COLO829 (cell line): ENCODE measurements at regions not wholly inside any gene's neighbourhood (a gene's known extent, or its start where the extent isn't known, plus 50 kb on each side); places are given as distances from the start of the nearest gene placed in this dataset.

Source experiments
- DNase-seq: peaks from one replicate; pipeline ENCODE4 v3.0.0; 2012; ENCODE audit warnings: low spot score

DNA sequence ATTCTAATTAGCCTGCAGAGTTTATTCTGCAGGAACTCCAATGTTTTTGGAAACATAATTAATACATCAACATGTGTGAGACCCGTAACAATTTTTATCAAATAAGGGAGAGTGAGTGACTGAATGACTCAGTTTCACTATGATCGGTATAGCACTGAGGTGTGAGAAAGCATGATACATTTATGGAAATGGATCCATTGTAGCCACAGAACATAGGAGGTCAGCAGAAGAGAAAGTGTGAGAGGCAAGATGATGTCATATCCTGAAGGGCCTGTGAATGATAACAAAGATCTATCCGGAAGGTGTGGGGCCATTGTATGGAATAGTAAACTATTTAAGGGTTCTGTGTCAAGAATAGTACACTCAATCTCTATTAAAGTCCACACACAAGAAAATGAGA is 1406.1 kb upstream of the TENM4 start:
- no peak for DNase-seq

DNA sequence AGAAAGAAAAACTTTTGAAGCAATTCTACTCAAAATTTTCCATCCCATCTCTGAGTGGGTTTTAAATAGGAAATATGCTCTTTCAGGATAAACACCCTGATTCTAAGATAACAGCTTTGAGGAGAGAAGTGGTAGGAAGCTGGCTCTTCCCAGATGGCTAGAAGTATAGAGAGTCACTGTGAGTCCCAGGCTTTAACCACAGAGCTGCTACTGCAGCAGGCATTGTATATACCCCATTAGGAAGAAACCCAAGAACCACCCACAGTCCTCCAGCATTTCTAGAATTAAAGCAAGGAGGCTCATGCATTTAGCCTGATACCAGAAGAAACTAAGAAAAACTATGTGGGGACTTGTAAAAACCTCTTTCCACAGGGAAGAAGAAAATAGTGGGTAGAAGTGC is 1405.6 kb upstream of the TENM4 start:
- no peak for DNase-seq

DNA sequence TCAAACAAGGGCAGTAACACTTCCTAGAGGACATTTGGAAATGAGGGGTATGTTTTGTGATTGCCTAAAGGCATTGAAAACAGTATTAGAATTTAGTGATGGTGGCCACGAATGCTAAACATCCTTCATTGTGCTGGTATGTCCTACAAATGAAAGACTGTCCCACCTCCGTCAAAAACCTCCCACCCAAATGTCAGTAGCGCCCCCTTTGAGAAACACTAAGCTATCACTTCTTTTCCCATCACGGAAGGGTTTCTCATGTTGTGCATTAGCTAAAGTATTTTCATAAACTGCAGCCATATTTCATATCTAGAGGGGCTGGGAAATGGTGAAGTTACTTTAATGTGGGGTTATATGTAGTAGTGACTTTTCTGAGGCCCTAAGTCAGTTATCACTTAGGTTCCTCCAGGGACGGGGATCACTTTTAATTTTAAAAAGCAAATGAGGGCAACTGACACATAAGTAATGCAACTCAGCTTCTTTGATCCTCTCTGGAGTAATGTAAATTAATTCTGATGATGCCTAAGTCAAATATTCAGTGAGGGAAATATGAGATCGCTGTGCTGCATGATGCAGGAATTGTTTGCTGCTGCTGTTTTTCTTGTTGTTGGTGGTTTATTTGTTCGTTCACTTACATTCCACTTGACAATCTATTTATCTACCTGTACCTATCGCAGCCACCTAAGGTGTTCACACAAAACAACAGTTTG is 1403.4 kb upstream of the TENM4 start:
- DNase-seq, result no peak

DNA sequence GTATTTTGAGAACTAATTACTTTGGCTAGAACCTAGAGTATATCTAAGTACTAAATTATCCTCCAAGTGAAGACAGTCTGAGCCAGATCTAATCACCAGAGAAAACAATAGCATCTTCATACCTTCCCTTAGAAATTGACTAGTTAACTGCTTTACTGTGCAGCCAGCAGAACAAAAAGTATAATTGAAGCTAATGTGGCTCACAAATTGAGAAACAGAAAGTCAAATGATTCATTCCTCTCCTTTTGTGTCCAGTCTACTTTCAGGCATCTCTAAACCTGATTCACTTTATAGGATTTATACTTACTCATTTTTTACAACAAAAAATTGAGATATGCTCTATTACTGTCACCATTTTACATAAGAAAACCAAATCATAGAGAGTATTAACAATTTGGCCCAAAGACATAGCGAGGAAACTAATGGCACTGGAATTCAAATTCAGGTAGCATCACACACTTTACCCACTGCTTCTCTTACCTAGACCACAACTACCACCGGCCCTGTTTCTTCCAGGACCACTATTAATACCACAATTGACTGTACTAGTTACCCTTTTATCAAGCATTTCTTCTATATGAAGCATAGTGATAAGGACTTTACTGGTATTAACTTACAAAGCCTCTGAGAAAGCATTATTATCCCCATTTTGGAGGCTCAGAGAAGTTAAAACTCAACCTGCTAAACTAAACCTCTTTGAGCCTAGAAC is 1402.6 kb upstream of the TENM4 start:
- DNase-seq, result no peak

DNA sequence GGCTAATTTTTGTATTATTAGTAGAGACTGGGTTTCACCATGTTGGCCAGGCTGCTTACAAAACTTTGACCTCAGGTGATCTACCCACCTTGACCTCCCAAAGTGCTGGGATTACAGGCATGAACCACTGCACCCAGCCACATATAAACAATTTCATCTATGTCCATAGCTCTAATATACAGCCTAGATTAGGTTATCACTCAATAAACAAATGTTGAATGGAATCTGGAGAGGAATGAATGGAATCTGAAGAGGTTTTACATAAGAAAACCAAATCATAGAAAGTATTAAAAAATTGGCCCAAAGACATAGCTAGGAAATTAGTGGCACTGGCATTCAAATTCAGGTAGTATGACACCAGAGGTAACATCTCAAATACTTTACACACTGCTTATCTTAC is 1401.4 kb upstream of the TENM4 start:
- no peak for DNase-seq

DNA sequence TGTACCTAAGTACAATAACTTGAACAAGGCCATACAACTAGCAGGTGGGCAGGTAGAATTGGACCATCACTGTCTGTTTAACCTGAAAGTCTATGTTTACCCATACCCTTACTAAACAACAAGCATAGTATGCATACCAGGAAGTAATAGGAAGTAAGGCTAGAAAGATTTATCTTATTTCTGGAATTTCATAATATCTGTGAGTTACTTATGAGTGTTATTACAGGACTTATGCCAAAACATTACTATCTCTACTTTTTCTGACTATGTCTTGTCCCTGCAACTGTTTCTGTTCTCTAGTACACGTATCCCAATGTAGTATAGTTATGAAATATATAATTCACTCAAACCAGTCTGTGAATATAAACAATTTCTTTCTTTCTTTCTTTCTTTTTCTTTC is 1400.8 kb upstream of the TENM4 start:
- DNase-seq, result no peak

DNA sequence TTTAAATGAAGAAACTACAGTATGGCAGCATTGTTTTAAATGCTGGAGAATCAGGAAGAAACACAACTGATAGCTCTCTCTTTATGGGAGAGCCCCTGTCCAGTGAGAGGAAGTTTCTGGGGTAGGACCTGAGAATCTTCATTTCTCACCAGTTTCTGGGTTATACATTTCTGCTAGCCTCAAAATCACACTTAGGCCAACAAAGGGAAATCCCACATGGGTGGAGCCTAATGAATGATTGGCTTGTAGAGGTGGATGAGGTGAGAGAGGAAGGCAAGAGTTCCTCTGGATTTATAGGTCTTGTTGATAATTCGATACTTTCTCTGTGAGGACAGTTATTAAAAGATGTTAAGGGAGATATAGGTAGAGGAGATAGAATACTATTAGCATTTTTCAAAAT is 1397.3 kb upstream of the TENM4 start:
- no peak for DNase-seq

DNA sequence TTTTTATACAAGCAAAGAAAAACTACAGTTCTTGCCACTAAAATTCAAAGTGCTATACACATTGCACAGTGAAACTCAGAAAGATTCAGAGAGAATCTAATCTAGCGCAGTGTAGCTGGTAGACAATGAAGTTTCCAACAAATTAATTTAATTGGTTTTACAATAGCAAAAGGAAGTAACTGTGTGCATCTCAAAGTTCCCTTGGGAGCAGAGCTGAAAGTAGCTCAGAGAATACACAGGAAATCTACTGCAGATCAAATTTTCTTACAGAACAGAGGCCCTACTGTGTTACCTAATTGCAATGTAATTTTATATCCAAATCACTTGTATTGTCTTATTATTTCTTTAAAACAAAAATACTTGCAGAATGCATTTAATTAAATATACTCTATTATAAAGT is 1396.2 kb upstream of the TENM4 start:
- DNase-seq, result no peak

DNA sequence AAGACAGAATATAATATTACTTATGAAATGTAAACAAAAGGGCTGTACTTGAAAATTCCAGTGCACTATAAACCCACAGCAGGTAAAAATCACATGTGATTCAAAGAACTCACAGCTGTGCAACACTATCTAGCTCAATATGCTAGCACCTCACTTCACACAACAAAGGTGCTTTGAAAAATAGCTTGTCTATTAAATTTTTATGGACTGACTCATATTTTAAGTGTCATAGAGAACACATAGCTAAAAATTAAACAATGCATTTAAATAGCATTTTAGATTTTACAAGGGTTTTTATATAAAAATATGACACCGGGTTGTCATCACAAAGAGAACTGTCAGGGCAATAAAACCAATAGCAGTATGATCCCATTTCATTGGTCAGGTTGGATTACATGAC is 1390.5 kb upstream of the TENM4 start:
- DNase-seq, result no peak

DNA sequence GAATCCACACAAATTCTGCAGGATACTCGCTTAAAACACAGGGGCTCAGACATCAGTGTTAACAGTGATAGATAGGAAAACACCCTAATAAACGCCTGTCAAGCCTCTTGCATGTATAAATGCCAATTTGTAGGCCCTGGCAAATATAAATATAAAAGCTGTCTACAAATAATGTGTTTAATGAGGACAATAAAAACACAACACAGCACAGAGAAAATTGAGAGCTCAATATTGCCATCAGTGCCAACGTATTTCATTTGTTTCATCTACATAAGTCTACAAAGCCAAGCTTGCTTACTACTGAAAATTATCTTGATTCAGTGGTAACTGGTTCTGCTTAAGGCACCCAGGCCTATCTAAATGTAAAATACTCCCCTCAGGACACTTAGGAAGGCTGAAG is 1387.0 kb upstream of the TENM4 start:
- no peak for DNase-seq

DNA sequence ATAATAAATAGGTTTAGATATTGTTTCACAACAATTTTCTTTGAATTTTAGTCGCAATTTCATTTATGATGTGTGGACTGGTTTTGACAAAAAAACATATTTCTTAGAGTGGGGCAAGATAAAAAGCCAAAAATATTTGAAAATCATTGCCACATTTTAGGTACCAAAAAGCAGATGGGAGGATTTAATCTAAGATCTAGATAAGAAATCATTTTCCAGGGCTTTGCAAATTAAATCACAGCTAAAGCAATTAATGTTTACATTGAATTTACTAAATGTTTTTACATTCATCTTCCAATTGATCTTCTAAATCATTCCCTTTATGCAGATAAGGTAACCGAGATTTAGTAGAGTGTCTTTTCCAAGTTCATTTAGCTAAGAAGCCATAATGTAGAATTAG is 1386.0 kb upstream of the TENM4 start:
- no peak for DNase-seq

DNA sequence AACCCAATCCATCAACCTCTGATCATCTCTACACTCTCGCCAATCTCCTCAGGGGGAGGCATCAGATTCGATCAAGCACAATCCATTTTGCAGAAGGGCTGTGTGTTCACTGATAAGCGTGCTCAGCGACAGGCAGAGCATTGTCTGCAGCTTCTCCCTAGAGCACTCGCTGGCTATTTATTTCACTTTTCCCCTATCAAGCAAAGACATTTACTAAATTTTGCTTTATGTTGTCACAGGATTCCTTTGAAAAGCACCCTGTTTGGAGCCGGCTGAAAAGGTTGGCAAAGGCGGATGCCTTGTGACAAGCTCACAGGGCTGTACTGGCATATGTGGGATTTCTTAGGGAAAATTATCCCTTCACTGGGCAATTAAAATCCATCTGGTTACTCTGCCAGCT is 1381.5 kb upstream of the TENM4 start:
- no peak for DNase-seq

DNA sequence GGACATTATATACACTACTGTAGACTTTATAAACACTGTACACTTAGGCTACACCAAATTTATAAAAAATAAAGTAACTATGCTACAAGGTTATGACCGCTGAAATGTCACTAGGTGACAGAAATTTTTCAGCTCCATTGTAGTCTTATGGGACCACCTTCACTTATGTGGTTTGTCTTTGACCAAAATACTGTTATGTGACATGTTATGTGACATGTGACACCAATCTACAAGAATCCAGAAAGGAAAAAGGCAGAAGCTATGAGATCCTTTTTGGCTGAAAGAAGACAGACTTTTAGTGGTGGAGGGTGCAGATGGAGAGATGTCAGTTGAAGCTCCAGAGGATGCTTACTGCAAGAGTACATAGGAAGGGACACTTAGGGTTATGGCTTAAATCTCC is 1378.4 kb upstream of the TENM4 start:
- no peak for DNase-seq

DNA sequence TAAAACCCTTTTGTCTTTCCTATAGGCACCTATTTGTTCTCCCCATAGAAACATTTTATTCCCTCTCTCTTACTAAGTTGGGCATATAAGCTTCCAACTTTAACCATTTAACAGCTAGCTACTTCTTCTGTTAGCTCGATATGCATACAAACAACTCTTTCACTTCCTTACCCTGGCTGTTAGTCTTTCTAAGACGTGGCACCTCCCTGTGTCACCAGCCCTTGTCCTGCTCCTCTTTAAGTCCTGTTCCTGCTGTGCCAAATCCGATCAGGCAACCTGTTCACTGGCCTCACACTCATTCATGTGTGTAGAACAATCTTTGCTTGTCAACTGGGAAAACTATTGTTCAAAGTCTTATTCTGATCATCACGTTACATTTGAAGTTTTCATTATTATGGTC is 1376.1 kb upstream of the TENM4 start:
- no peak for DNase-seq

DNA sequence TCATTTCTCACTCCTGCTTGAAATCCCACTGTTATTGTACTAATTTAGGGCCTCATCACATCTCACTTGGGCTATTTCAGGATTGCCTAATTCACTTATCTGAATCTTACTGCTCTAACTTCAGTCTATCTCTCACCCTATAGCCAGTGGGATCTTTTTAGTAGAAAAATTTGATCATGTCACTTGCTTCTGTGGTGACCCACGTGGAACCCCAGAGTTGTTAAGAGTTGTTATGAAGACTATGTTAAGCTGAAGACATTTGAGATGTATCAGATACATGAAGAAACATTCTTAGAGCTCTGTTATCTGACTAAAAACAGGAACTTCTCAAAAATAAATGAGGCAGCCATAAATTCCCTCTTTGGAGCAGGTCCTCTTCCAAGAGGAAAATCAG is 1375.6 kb upstream of the TENM4 start:
- no peak for DNase-seq

DNA sequence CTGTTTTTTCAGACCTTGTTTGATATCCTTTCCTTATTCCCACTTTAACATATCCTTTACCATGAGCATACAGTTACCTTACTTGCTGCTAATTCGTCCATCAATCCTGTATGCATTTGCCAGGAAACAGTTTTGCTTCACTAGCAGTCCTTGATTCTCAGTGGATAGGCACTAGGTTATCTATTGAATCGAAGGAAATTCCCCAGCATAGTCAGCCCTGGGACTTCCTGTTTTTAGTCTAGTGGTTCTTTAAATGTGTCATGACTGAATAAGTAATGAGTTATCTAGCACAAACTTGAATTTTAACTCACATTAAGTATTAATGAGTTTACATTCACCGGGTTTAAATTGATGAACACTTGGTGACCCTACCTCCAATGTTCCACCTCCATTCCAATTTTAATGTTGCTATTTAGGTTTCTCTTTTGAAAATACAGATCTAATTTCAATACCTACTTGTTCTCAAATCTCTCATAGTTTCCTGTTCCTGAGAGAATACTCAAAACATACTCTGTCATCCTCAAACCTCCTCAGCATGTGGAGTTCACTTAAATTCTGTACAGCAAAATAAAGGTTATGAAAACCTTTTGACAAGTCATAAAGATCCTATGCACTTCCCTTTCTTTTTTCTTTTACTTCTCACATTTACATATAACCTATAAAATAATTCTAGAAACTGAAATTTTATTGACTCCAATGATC is 1375.1 kb upstream of the TENM4 start:
- no peak for DNase-seq

DNA sequence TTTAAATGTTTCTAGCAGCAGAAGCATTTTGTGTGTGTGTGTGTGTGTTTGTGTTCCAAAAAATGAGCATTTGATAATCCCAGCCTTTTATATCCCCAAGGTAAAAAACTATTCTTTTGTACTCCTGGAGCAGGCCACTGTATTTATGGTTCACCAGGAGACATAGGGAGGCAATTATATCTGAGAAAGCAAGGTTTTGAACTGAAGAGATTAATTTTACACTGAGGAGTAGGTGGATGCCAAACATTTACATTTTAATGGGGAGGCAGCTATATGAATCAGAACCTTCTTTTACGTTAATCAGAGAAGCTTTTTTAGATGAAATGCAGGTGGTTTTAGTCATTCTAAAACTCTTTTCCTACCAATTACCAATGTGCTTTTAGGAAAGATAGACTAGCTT is 1374.0 kb upstream of the TENM4 start:
- no peak for DNase-seq

DNA sequence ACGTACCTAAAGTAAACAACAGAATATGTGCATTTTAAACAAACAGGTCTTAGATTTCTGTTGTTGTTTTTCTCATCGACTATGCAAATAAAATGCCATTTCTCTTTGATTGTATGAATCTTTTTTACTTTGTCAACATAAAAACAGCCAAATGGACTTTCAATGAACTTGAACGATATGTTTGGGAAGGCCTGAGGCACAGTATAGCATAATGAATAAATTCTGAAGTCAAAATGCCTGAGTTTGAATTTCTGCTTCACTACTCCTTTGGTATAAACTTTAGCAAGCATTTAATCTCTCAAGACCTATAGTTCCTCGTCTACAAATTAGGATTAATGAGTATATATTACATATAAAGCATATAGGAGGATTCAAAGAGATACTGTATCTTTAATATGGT is 1369.9 kb upstream of the TENM4 start:
- DNase-seq, result no peak

DNA sequence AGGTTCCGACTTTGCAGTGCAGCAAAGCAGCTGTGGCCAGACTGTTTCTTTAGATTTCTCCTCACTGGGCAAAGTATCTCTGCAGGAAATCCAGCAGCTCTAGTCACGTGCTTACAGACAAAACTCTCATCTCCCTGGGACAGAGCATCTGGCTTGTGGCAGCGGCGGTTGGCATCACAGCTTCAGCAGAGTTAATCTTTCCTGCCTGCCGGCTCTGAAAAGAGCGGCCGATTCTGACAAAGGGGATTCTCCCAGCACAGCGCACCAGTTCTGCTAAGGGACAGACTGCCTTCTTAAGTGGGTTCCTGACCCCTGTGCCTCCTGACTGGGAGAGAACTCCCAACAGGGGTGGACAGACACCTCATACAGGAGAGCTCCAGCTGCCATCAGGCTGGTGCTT is 1357.3 kb upstream of the TENM4 start:
- no peak for DNase-seq

DNA sequence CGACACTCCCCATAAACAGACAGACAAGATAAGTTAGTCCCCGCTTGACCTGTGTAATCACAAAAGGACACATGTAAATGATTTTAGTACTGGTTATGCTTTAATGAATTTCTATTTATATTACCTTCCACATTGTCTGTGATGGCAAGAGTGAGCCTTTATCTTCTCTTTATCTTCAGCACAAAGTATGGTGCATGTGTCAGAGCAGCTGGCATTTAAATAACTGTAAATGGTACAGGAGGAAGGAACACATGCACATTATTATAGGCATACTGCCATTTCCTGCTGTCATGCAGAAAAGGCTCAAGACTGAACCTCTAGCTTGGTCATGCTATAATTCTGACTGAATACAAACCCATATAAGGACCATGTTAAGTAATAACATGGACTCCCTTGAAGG is 1342.7 kb upstream of the TENM4 start:
- no peak for DNase-seq

DNA sequence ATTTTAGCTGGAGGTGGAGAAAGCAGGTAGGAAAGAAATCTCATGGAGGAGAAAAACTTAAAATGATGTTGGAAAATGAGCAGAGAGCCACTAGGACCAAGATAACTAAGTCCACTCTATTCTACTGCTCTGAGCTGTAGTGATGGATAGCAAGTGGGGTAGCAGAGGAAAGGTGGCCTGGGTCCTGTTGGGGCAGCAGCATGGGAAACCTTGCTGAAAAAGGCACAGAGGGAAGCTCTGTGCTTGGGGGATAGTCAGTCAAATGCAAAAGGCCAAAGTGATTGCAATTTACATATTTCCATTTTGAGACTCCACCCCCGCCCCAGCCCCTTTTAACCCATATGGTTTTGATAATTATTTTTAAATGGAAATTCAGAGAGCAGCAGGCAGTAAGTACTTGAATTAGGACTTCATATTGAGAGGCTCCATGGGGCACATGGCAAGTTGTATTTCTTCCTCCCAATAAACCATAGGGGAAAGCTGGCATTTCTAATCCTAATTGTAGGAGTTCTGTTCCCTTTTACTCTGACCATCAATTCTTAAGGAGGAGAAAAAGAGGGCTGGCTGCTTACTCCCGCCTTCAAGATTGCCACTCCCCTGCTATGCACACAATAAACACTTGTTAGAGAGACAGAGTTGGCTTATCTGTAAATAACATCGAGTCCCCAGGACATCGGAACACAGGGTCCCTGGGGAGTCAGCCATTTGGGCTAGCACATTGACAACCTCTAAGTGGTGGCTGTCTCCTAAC is 1341.5 kb upstream of the TENM4 start:
- DNase-seq, result no peak

DNA sequence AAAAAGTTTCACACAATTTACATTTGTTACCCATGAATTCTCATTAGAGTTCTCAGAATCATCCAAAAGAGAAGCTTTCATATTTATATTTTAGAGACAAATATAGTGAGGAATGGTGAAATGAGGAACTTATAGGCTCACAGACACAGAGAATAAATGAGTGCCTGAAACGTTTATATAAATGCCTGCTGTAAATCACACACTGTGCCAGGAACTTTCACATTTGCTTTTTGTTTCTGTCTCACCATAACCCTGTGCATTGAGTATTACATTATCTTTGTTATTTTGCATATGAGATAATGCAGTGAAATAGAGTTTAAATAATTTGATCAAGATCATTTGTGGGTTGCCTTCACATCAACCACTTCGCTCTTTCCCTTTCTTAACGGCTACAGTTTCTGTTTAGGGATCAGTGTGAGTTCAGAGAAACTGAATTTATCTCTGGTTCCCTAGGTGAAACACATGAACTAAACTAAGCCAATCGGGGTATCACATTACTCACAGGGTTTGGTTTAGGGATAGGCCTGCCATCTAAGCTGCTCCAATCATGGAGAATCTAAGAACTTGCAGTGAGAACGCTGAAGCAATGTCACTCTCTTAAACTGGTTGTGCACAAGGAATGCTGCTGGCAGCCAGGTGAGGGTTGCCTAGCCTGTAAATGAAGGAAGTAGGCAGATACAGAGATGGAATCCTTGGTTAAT is 1339.2 kb upstream of the TENM4 start:
- DNase-seq, result no peak
